ENCODE measurements at regions not wholly inside any gene's neighbourhood (a gene's known extent, or its start where the extent isn't known, plus 50 kb on each side); places are given as distances from the start of the nearest gene placed in this dataset.

DNA sequence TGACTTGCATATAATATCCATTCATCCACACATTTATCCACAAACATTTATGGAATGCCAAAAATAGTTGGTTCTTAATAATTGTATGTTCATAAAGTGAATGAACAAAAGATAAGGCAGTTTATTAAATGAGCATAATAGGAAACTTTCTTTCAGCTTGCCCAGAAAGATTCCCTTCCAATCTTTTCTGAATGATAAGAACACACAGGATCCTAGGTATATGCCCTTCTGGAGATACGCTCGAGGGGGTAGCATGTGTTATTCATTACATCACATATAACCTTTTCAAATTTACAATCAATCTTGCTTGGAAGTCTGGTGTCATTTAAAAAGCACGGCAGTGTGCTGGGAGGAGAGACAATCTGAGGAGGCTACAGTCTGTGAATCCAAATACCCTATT is 80.4 kb upstream of the PDK4 start:
- TF ChIP-seq CTCF (IDR thresholded peaks at IDR 0.05) (no peak), POLR2A (IDR thresholded peaks at IDR 0.05) (no peak)
- intact Hi-C loops (cut with DNase I; ENCODE audit: low total_unique reads), result no loop called here
- H3K4me3 ChIP-seq (ENCODE audit: low read depth, poor library complexity, severe bottlenecking), result no peak overlapping the region
- no peak for DNase-seq (ENCODE audit: low spot score in 2 of 2)
- WGBS, 2 donors, result 50 to 68% methylated on average over 3 of the region's 3 CpGs

- no peak overlapping the region for H3K4me3 ChIP-seq (ENCODE audit: low read depth, poor library complexity, severe bottlenecking)
- TF ChIP-seq CTCF (IDR thresholded peaks at IDR 0.05), result no peak
- no peak for TF ChIP-seq POLR2A (IDR thresholded peaks at IDR 0.05)
- 86 to 87% methylated on average over 3 of the region's 3 CpGs for WGBS, 2 donors
- DNase-seq (ENCODE audit: low spot score in 2 of 2), result no peak
- intact Hi-C loops (cut with DNase I; ENCODE audit: low total_unique reads), result no loop called here
Measured at GRCh38 chr7:95675632-95676031, 79.3 kb upstream of the PDK4 start.

DNA sequence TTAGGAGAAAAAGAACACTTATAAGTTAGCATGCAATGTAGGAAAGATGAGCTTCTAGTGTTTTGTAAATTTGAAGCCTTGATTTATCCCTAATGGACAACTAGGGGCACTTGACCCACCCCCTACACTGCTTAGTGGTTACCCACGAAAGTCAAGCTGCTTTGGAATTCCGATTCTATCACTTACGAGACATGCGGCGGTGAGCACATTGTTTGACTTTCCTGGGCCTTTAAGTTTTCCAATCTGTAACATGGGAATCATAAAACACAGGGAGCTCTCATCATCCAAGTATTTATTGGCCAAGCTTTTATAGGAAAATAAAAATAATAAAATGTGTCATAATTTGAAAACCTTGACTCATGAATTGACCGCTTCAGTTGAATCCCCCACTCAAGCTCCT is 78.7 kb upstream of the PDK4 start:
- no peak for DNase-seq (ENCODE audit: low spot score in 2 of 2)
- intact Hi-C loops (cut with DNase I; ENCODE audit: low total_unique reads), result no loop called here
- no peak overlapping the region for H3K4me3 ChIP-seq (ENCODE audit: low read depth, poor library complexity, severe bottlenecking)
- 87 to 91% methylated on average over 6 of the region's 6 CpGs for WGBS, 2 donors
- TF ChIP-seq POLR2A (IDR thresholded peaks at IDR 0.05), result no peak
- TF ChIP-seq CTCF (IDR thresholded peaks at IDR 0.05), result no peak

DNA sequence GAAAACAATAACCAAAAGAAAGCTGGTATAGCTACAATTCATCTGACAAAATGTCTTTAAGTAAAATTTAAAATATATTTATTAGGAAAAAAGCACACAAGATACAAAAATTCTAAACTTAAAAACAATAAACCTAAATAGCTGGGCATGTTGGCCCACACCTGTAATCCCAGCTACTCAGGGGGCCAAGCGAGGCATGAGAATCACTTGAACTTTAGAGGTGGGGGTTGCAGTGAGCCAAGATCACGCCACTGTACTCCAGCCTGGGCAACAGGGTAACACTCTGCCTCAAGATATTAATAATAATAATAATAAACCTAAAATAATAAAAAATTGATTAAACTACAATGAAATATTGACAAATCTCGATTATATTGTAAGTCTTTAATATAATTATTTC is 77.8 kb upstream of the PDK4 start:
- intact Hi-C loops (cut with DNase I; ENCODE audit: low total_unique reads), result no loop called here
- TF ChIP-seq CTCF (IDR thresholded peaks at IDR 0.05) (no peak), POLR2A (IDR thresholded peaks at IDR 0.05) (no peak)
- no peak for DNase-seq (ENCODE audit: low spot score in 2 of 2)
- WGBS, 2 donors, result 91 to 93% methylated on average over 3 of the region's 3 CpGs
- no peak overlapping the region for H3K4me3 ChIP-seq (ENCODE audit: low read depth, poor library complexity, severe bottlenecking)

- DNase-seq (ENCODE audit: low spot score in 2 of 2), result no peak
- TF ChIP-seq POLR2A (IDR thresholded peaks at IDR 0.05) (no peak), CTCF (IDR thresholded peaks at IDR 0.05) (no peak)
- no peak overlapping the region for H3K4me3 ChIP-seq (ENCODE audit: low read depth, poor library complexity, severe bottlenecking)
- intact Hi-C loops (cut with DNase I; ENCODE audit: low total_unique reads), result no loop called here
- WGBS, 2 donors, result 84 to 90% methylated on average over 2 of the region's 2 CpGs
Measured at GRCh38 chr7:95672434-95672833, 76.1 kb upstream of the PDK4 start.

DNA sequence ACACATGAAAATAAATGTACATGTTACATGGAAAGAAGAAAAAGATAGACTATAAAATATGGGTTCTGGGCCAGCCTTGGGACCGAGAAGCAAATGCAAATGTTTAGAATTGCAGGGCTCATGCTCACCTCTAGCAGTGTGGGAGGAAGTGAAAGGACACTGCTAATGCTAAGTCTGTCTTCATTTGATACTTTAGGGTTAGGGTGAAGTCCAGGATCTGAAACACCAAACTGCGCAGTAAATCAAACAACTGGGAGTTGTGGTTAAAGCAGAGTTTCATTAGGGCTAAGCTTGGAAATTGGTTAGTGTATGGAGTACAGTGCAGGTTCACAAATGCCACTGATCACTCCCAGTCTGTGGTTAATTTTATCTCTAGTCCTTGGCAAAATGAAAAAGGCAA is 73.2 kb upstream of the PDK4 start:
- WGBS, 2 donors, result 66 to 68% methylated on average over 2 of the region's 2 CpGs
- intact Hi-C loops (cut with DNase I; ENCODE audit: low total_unique reads), result no loop called here
- H3K4me3 ChIP-seq (ENCODE audit: low read depth, poor library complexity, severe bottlenecking), result no peak overlapping the region
- TF ChIP-seq CTCF (IDR thresholded peaks at IDR 0.05) (no peak), POLR2A (IDR thresholded peaks at IDR 0.05) (no peak)
- no peak for DNase-seq (ENCODE audit: low spot score in 2 of 2)

All from lower leg skin (tissue), 4 donors.